Caco-2 (cell line): ENCODE measurements at regions not wholly inside any gene's neighbourhood (a gene's known extent, or its start where the extent isn't known, plus 50 kb on each side); places are given as distances from the start of the nearest gene placed in this dataset.

Experiments used
- BruUV-seq: library from RNA; stranded (reverse); fragments of 400-500 nt; replicated peaks from 2 replicates; lab custom pipeline; 2021; lab: Mats Ljungman, UMichigan
- CTCF ChIA-PET: fragments of 300-600 bp; sonication (Branson Sonifier 250); formaldehyde crosslinking; loops from one replicate; lab custom pipeline; 2022; ENCODE audit warnings: antibody characterized with exemption; lab: Charles Lee
- POLR2A ChIA-PET: fragments of 300-600 bp; sonication (Branson Sonifier 250); formaldehyde crosslinking; loops from one replicate; lab custom pipeline; 2022; ENCODE audit warnings: antibody characterized with exemption; lab: Charles Lee
- DNase-seq, 2 experiments: peaks; one replicate each; pipeline versions ENCODE4 v3.0.0 to v3.0.0-alpha.2; 2020 to 2022
- H3K27me3 ChIP-seq: replicated peaks from 2 replicates; pipeline ENCODE4 v1.6.0; 2011; ENCODE audit warnings: low read length; ENCODE audit not compliant: control insufficient read depth, insufficient read depth
- H3K36me3 ChIP-seq: 2 replicates; pipeline ENCODE4 v1.5.1; 2011; ENCODE audit warnings: low read length; ENCODE audit not compliant: control insufficient read depth, insufficient read depth
- H3K4me1 ChIP-seq: fragments of 250-450 bp; sonication (Bioruptor Pico); 2 replicates; pipeline ENCODE4 v1.5.1; 2020; ENCODE audit warnings: mild to moderate bottlenecking
- H3K4me3 ChIP-seq: 2 replicates; pipeline ENCODE4 v1.5.1; 2011; ENCODE audit warnings: low read depth, mild to moderate bottlenecking, control low read depth, low read length
- H3K9me3 ChIP-seq: fragments of 250-450 bp; sonication (Bioruptor Pico); 2 replicates; pipeline ENCODE4 v1.5.1; 2020; ENCODE audit warnings: mild to moderate bottlenecking, moderate library complexity
- H3K27ac Mint-ChIP-seq: one replicate; pipeline ENCODE4 v1.8.0; 2022; ENCODE audit warnings: mixed read lengths; ENCODE audit not compliant: unreplicated experiment
- H3K27me3 Mint-ChIP-seq: one replicate; pipeline ENCODE4 v1.8.0; 2022; ENCODE audit warnings: mixed read lengths; ENCODE audit not compliant: insufficient read depth, unreplicated experiment
- H3K36me3 Mint-ChIP-seq: one replicate; pipeline ENCODE4 v1.8.0; 2022; ENCODE audit warnings: mild to moderate bottlenecking, mixed read lengths; ENCODE audit not compliant: insufficient read depth, unreplicated experiment
- H3K4me1 Mint-ChIP-seq: one replicate; pipeline ENCODE4 v1.8.0; 2022; ENCODE audit warnings: low read depth, mixed read lengths; ENCODE audit not compliant: unreplicated experiment
- H3K4me3 Mint-ChIP-seq: one replicate; pipeline ENCODE4 v1.8.0; 2022; ENCODE audit warnings: mild to moderate bottlenecking, moderate library complexity, mixed read lengths; ENCODE audit not compliant: unreplicated experiment
- H3K9me3 Mint-ChIP-seq: one replicate; pipeline ENCODE4 v1.8.0; 2022; ENCODE audit warnings: mixed read lengths; ENCODE audit not compliant: unreplicated experiment
- intact Hi-C: fragments of 100-400 bp; cut with micrococcal nuclease; formaldehyde crosslinking; loops from one replicate; pipeline ENCODE4 v1.10.0; 2022; ENCODE audit not compliant: unreplicated experiment
- TF ChIP-seq, protein P1 (sequence below), 2 experiments: fragments of 200-600 bp in 1 of 2; IDR thresholded peaks; 1 replicate in 1 of 2; 2 replicates in 1 of 2; pipeline versions ENCODE4 v1.5.1 to v1.8.0; 2011 to 2022; ENCODE audit warnings: antibody characterized with exemption in 1 of 2, control low read depth in 1 of 2, inconsistent platforms in 1 of 2, low read depth in 1 of 2, low read length in 1 of 2, mild to moderate bottlenecking in 1 of 2, moderate library complexity in 1 of 2; ENCODE audit not compliant: insufficient read depth in 1 of 2, severe bottlenecking in 1 of 2, unreplicated experiment in 1 of 2

GRCh38 chrX:113545040-113545439 lies 704.4 kb upstream of the AMOT start:
- Mint-ChIP-seq H3K9me3 (no peaks in the 10 kb centered on the region), H3K4me1 (no peaks in the 10 kb centered on the region)
- CTCF ChIA-PET: no interaction called here

DNA sequence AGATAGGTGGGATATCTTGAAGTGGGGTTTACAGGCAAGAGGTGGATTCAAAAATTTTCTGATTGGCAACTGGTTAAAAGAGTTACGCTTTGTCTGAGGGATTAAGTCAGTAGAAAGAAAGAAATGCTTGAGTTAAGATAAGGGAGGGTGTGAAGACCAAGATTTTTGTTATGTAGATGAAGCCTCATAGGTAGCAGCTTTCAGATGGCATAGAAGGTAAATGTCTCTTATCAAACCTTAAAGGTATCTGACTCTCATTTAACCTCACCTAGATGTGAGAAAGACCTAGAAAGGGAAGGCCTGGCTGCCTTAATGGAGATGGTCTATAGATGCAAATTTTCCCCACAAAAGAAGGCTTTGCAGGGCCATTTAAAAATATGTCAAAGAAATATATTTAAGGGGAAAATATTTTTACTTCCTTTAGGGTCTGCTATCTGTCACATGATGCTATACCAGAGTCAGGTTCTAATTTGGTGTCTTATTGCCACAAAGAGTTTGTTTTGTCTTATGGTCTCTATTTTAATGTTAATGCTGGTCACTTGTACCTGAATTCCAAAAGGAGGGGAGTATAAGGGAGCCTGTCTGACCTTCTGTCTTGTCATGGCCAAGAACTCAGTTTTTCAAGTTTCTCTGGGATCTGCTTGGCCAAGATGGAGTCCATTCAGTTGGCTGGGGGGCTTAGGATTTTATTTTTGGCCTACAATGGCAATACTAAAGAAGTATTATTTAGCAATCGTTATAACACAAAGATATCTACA lies 699.1 kb upstream of the AMOT start:
- Mint-ChIP-seq H3K36me3 (no peaks in the 10 kb centered on the region), H3K4me1 (no peaks in the 10 kb centered on the region), H3K4me3 (no peak overlapping the region), H3K27ac (no peak overlapping the region), H3K9me3 (no peaks in the 10 kb centered on the region), H3K27me3 (no peaks in the 10 kb centered on the region)
- Histone ChIP-seq H3K4me3 (no peak overlapping the region), H3K4me1 (no peaks in the 10 kb centered on the region), H3K9me3 (no peaks in the 10 kb centered on the region), H3K27me3 (no peaks in the 10 kb centered on the region), H3K36me3 (no peaks in the 10 kb centered on the region)
- TF ChIP-seq, protein P1, sequence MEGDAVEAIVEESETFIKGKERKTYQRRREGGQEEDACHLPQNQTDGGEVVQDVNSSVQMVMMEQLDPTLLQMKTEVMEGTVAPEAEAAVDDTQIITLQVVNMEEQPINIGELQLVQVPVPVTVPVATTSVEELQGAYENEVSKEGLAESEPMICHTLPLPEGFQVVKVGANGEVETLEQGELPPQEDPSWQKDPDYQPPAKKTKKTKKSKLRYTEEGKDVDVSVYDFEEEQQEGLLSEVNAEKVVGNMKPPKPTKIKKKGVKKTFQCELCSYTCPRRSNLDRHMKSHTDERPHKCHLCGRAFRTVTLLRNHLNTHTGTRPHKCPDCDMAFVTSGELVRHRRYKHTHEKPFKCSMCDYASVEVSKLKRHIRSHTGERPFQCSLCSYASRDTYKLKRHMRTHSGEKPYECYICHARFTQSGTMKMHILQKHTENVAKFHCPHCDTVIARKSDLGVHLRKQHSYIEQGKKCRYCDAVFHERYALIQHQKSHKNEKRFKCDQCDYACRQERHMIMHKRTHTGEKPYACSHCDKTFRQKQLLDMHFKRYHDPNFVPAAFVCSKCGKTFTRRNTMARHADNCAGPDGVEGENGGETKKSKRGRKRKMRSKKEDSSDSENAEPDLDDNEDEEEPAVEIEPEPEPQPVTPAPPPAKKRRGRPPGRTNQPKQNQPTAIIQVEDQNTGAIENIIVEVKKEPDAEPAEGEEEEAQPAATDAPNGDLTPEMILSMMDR (IDR thresholded peaks at IDR 0.05; ENCODE audit: insufficient read depth in 1 of 2, low read depth in 1 of 2, low read length in 1 of 2, severe bottlenecking in 1 of 2, unreplicated experiment in 1 of 2): no peak
- DNase-seq: no peak
- POLR2A ChIA-PET: no interaction called here
- intact Hi-C loops: no loop called here
- CTCF ChIA-PET: no interaction called here
- BruUV-seq: no TSS peak

More at GRCh38 chrX:113545040-113545439, 704.4 kb upstream of the AMOT start:
- Mint-ChIP-seq H3K4me3 (no peak overlapping the region), H3K27me3 (no peaks in the 10 kb centered on the region), H3K36me3 (no peaks in the 10 kb centered on the region), H3K27ac (no peak overlapping the region)
- no peaks in the 10 kb centered on the region for H3K4me1 ChIP-seq
- DNase-seq: no peak
- no peak overlapping the region for H3K4me3 ChIP-seq
- H3K27me3 ChIP-seq: no peaks in the 10 kb centered on the region
- no TSS peak for BruUV-seq
- intact Hi-C loops: no loop called here
- POLR2A ChIA-PET: no interaction called here
- no peaks in the 10 kb centered on the region for H3K9me3 ChIP-seq
- H3K36me3 ChIP-seq: no peaks in the 10 kb centered on the region
- TF ChIP-seq, protein P1 (IDR thresholded peaks at IDR 0.05; ENCODE audit: insufficient read depth in 1 of 2, low read depth in 1 of 2, low read length in 1 of 2, severe bottlenecking in 1 of 2, unreplicated experiment in 1 of 2): no peak

DNA sequence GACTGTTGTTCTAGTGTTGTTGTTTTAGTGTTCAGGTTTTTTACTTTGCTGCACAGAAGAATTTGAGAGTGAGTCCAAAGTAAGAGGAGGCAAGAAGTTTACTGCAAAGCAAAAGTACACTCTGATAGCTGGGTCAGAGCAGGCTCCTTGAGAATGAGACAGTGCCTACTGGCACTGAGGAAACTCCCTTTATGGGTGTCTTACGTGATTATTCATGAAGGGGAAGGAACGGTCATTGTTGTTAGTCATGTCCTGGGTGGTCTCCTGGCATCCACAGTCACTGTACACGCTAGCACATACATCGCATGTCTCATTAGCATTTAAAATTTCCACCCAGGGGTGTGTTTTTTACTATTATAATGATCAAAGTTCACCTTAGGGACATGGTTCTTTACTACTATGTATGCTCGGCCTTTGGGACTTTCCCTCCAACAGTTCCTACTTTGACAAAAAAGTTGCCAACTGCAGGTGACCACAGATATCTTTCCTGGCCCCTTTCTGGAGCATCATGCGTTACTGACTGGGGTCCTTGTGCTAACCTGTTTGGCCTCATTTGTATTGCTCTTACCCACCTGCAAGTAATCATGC lies 688.9 kb upstream of the AMOT start:
- Mint-ChIP-seq H3K4me1 (no peaks in the 10 kb centered on the region), H3K27me3 (no peaks in the 10 kb centered on the region), H3K27ac (no peak overlapping the region), H3K9me3 (no peaks in the 10 kb centered on the region), H3K4me3 (no peak overlapping the region), H3K36me3 (no peaks in the 10 kb centered on the region)
- intact Hi-C loops: no loop called here
- Histone ChIP-seq H3K27me3 (no peaks in the 10 kb centered on the region), H3K9me3 (no peaks in the 10 kb centered on the region), H3K4me3 (no peak overlapping the region), H3K36me3 (no peaks in the 10 kb centered on the region), H3K4me1 (no peaks in the 10 kb centered on the region)
- BruUV-seq: no TSS peak
- DNase-seq: no peak
- CTCF ChIA-PET: no interaction called here
- TF ChIP-seq, protein P1 (IDR thresholded peaks at IDR 0.05; ENCODE audit: insufficient read depth in 1 of 2, low read depth in 1 of 2, low read length in 1 of 2, severe bottlenecking in 1 of 2, unreplicated experiment in 1 of 2): no peak
- POLR2A ChIA-PET: no interaction called here
